OCI-LY1 (cell line): ENCODE measurements at regions not wholly inside any gene's neighbourhood (a gene's known extent, or its start where the extent isn't known, plus 50 kb on each side); places are given as distances from the start of the nearest gene placed in this dataset.

ENCODE experiments used
- CTCF ChIP-seq: fragments of 200-600 bp; sonication (generic), shearing (Covaris generic); IDR thresholded peaks from 2 replicates; pipeline ENCODE4 v1.5.1; 2017; ENCODE audit warnings: mild to moderate bottlenecking, antibody characterized with exemption, low read length, moderate library complexity, mixed read lengths
- EZH2 ChIP-seq: fragments of 200-600 bp; sonication (generic), shearing (Covaris generic); IDR thresholded peaks from 2 replicates; pipeline ENCODE4 v1.8.0; 2017; ENCODE audit warnings: borderline replicate concordance, mixed run types, mild to moderate bottlenecking, antibody characterized with exemption, low read length, moderate library complexity, mixed read lengths

GRCh38 chr13:62246581-62246980 lies 830.9 kb upstream of the PCDH20 start:
- TF ChIP-seq CTCF (no peak), EZH2 (no peak)
